NCI-H146 (cell line): ENCODE measurements at regions not wholly inside any gene's neighbourhood (a gene's known extent, or its start where the extent isn't known, plus 50 kb on each side); places are given as distances from the start of the nearest gene placed in this dataset.

Experiments
- DNase-seq: peaks from one replicate; lab custom pipeline; 2025; lab: John Stamatoyannopoulos, UW

DNA sequence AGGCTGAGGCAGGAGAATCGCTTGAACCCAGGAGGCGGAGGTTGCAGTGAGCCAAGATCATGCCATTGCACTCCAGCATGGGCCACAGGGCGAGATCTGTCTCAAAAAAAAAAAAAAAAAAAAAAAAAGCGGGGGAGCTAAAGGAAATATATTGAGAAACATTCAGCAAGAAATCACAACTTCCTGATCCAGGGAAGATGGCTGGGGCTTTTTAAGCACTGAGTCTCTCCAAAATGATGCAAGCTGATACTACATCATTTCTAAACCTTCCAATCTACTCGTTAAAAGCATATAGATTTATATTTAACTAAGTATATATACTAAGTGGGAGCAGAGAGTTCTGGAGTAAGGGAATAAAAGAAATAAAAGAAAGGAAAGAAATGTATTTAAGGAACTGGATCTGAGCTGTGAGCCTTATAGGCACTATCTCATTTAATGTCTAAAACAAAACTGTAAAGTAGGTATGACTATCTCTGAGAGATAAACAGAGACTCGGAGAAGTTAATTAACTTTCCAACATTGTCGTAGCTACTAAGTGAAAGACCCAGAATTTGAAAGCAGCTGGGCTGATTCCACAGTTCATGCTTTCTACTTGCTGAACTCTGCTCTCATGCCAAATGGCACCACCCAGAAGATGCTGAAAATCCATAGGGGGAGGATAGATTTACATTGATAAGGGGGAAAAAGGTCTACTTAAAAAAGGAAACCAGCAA is 215.0 kb upstream of the MARCKS start:
- no peak for DNase-seq

DNA sequence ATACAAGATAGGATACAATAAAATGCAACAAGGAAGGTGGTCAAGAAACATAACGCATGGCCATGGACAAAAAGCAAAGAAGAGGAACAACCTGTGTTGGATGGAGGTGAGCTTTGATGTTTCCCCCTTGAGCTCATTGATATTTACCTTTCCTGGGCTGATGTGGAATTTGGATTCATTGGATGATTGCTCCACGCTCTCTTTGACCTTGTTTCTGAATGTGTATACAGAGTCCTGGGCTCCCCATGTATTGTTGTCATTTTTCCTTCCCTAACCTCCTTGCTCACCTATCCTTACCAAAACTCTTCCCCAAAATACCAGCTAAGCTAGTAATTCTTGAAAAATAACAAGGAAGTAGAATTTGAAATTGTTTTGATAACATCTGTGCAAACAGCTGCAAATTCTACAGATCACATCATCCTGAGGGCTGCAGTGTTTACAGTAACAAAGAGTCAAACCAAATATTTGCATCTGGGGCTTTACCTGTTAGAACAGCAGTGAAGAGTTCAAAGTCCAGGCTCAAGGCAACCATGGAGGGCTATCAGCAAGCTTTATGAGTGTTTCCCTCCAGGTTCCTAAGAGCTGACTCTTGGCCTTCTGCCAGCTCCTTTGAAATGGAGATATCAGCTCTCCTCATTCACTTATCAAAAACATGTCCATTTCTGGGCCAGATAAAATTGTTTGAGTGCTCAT is 214.3 kb upstream of the MARCKS start:
- DNase-seq = peak; percentile 98

DNA sequence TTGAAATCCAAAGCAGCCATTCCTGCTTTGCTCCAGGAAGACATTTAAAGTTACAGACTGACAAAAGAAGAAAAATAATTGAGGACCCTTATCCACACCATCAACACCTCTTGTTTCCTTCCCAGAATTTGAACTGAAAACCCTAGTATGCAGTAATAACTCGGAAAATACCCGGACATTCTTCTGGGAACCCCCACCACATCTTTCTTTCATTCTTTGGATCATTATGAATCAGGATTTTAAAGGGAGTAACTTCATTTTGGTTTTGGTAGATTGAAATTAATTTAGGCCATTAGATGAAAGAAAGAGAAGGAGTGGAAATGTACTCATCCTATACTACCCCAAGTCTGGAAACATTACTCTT is 213.8 kb upstream of the MARCKS start:
- no peak for DNase-seq

DNA sequence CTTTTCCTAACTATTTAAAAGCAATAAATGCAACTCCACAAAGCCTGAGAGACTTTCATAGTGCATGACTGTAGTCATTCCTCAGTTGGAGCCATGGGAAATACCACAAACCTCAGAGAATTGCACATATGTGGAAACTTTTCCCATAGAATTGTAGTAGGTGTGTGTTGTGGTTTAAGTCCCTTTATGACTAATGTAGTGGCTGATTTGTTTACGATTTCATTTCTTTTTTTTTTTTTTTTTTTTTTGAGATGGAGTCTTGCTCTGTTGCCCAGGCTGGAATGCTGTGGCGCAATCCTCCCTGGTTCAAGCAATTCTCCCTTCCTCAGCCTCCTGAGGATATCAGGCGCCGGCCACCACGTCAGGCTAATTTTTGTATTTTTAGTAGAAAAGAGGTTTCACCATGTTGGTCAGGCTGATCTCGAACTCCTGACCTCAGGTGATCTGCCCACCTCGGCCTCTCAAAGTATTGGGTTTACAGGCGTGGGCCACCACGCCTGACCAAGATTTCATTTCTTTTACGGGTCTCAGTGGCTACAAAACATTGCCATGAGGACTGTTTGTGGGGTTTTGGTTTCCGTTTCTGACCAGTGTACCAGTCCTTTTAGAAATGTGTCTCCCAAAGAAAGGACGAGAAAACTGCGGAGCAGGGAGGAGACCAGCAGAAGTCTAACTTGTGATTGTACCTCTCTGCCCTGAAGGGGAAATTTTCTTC is 212.1 kb upstream of the MARCKS start:
- no peak for DNase-seq

DNA sequence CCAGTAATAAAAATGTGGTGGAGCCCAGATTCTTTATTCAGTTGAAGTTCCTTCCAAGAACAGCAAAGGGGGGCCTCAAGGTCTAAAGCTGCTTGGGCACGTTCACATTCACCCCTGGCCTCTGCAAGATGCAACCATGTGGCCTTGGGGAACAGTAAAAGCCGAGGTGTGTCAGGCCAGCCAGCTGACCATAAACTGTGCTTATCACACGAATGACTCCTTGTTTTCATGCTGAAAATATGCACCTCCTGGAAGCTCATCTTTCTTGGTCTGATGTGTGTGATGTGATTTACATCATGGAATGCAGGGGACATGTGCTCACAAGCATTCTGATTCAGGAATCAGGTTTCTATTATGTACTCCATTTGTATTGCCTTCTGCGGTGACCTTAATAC is 211.6 kb upstream of the MARCKS start:
- DNase-seq = no peak

DNA sequence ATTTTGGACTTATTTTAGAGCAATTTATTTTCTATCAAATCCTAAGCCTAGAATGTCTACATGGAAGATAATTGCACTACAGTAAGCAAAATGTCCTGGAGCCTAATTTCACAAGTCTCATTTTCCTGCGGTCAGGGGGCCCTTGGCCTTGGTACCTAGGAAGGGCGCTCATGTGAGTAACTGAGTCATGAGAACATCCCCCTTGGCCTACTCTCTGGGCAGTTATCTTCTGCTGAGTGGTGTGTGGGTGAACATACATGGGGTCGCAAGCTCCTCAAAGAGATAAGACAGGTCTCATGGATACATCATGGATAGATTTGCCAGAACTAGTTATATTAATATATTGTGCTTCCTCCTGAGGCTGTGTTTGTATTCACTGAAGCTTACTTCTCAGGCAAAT is 211.2 kb upstream of the MARCKS start:
- DNase-seq = no peak

DNA sequence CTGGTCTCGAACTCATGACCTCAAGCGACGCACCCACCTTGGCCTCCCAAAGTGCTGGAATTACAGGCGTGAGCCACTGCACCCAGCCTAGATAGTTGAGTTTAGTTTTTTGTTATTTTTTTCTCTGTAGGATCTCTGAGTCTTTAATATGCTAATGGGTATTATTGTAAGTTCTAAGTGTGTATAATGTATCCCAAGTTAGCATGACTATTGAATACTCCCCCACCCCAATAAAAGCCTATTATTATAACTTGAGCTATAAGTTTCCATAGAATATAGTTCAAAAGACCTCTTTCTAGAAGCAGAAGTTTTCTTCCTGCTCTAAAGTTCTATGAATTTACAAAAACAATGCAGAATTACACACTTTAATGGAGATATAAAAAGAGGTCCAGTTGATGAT is 210.4 kb upstream of the MARCKS start:
- no peak for DNase-seq

DNA sequence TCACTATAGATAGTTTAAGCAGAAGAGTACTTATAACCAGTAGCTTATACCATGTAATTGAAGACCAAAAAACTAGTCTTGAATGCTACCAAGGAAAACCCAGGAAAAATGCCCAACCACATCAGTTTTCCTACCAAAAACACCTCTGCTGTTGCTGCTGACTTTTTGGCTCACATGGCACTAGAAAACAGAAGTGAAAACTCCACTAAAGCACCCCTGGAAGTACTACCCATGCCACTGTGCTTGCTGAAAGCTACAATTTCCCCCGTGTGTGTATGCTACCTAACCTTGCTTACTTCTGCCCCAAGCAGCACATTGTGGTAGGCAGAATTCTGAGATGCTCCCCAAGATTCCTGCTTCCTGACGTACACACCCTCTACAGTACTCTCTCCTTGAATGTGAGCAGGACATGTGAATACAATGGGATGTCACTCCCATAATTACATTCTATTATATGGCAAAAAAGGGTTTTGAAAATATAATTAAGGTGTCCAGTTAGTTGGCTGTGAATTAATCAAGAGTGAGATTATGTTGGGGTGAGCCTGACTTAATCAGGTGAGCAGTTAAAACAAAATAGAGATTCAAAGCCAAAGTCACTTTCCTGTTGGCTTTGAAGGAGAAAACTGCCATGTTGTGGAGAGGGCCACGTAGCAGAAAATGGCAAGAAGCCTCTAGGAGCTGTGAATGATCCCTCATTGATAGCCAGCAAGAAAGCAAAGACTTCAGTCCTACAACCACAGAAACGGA is 209.8 kb upstream of the MARCKS start:
- no peak for DNase-seq

DNA sequence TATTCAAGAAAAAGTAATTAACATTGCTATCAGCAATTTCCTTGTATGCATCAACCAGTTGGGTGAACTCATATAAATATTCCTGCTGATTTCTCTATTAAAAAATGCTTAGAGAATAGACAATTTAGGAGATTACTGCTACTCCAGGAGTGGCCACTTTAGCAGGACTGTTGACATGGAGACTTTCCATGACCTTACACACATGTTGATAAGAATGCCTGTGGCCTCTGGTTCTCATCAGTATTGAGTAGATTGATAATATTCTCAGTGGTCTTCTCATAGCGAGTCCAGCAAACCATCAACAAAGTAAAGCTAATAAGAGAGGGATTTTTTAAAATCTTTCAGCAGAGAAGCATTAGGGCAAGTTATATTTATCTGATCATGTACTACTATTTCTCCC is 208.4 kb upstream of the MARCKS start:
- no peak for DNase-seq

DNA sequence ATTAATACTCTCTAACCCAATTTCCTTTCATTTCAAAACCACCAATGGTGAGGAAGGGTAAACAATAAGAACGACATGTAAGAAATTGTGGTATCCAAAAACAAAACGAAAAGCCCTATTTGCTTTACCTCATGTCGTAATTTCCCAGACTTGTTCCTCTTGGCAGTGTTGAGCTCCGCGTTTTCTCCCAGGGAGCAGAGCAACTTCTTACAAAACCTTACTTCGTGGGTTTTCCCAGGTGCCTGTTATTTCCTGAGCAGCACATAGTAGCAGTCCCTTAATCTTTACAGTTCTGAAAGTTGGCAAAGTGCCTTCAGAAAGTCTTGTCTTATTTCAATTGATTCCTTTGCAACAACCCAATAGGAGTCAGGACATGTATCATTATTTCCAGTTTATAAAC is 207.9 kb upstream of the MARCKS start:
- DNase-seq = no peak

DNA sequence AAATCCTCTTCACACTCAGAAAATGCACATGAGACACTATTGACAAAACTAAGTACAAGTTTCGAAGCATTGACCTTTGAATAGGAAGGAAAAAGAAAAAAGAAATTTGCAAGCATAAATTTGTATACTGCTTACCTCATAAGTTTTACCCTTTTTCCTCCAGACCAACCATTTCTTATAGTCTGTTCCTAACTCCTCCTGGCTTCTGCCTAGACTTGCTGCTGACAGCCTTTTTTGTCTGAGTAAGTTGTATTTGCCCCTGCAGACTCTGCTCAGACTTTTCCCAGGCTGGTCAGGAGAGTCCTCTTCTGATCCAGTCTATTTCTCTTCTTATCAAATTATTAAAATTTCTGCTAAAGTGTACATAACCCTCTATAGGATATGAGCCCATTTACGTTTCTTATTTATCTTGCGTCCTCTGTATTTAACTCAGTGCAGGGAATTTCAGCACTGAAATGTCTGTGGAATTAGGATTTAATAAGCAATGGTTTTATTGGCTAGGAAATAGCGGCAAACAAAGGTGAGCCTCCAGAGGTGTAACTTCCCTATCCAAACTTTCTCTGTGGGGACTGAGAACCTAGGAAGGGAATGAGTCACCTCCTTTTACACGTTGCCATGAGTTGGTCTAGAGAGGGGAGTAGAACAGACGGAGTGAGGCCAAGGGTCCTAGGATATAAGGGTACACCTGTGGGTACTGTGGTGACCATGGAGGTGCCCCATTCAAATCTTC is 207.1 kb upstream of the MARCKS start:
- DNase-seq = no peak

DNA sequence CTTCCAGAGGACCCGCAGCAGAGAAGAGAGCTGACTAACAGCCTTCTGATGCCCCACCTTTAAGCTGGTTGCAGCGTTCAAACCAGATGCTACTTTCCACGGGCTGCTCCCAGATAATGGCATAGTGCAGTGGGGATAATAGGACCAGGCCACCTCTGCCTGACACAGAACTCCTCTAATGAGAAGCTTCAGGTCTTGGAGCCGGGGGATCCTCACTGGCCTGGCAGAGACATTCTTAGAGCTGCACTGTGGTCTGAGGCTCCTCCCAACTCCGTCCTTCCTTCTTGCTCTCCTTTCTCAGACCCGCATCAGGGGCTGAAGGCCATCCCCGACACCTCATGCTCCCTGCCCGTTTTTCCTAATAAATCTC is 206.6 kb upstream of the MARCKS start:
- no peak for DNase-seq

DNA sequence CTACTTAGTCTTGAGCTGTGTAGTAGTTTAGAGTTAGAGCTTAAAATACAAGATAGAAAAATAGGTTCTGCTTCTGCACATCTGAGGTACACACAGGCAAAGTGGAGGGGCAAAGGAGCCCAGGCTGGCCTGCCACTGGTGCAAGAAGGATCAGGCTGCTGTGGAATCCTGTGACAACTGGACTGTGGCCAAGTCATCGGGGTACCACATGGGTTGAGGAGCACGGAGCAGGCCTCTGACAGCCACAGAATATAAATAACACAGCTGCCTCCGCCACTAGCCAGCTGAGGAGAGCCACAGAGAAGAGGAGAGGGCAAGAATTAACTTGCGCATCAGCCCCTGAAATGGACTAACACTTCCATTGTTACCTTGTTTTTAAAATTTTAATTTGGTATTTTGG is 206.0 kb upstream of the MARCKS start:
- DNase-seq = no peak

DNA sequence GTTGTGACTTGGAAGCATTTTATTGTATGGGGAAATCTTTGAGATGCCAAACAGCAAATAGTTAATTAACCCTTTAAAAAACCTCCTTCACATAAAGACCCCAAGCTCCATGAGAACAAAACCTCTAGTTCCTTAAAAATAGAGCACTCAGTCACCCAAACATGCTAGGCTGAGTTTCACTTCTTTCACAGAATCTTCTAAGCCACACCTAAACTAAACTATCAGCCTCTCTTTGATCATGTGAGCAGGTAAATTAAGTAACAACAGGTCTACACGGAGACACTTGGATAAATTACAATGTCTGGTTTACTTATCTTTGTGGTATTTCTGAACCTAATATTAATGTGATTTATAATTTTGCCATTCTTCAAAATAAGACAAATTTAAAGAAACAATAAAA is 205.2 kb upstream of the MARCKS start:
- DNase-seq = no peak

DNA sequence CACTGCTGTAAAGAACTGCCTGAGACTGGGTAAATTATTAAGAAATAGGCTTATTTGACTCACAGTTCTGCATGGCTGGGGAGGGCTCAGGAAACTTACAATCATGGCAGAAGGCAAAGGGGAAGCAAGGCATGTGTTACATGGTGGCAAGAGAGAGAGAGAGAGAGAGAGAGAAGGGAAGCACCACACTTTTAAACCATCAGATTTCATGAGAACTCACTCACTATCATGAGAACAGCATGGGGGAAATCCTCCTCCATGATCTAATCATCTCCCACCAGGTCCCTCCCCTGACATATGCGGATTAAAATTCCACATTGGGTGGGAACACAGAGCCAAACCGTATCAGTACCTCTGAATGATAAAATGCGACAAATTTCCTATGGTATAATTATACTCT is 203.9 kb upstream of the MARCKS start:
- DNase-seq = no peak

DNA sequence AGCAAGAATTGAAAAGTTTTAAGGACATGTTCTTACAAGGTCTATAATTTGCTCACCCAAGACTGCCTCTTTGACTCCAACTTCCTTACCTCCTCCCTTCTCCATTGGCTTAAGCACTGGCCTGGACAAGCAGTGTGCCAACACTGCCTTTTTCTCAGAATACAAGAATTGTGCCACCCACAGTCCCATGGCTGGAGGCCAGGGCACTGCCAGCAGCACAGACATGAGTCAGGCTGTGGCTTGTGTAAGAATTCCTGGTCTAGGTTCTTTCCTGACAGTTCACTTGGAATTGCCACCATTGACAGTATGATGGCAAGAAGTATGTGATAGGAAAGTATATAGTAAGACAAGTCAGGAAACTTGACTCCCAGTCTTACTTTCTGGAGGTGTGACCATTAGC is 202.7 kb upstream of the MARCKS start:
- DNase-seq = no peak

DNA sequence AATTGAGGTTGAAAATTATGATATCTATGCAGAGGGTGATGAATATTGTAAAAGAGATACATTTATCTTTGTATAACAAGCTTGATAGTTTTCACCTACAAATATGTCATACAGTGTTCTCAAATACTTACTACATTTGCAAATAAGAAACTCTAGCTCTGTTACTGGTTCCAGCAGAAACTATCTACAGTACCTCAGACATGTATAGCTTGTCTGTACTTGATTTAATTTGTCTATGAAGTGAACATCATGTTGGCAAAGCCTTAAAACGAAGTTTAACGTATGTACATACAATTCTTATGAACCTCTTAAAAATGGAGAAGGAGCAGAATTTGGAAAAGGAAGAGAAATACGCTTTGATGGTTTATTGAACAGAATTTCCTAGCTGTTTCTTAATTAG is 201.4 kb upstream of the MARCKS start:
- DNase-seq = no peak

DNA sequence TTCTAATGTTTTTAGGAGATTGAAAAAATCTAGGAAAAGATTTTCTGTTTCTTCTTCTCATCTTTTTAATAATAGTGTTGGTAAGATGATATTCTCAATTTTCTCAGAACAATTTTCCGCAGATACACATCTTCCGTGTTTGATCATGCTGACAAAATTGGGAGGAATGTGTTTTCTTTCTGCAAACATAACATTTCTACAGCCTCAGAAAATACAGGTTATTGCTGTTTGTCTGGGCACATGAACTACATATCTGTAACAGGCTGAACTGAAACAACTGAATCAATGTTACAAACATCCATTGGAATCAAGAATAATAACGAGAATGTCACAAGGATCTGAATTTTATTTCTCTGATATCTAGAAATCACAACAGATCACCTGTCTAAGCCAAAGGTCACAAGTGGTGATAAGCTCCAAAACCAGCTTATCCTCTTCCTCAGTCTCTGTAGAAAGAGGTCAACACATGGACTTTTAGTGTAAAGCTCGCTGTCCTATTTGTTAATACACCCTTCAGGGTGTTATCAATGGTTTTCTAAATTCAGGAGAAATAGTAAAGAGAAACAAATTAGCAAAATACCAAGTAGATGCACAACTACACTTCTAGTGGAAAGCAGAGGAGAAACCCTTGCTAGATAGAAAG is 197.3 kb upstream of the MARCKS start:
- DNase-seq = no peak

DNA sequence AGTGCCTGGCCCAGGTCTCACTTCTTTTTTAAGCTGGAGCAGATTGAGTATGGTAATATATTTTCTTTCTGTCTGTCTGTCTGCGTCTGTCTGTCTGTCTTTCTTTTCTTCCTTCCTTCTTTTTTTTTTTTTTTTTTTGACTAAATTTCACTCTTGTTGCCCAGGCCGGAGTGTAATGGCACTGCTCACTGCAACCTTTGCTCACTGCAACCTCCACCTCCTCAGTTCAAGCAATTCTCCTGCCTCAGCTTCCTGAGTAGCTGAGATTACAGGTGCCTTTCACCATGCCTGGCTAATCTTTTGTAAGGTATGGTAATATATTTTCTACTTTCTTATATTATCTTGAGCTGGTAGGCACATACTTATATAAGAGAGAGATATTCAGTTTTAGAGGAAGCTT is 196.3 kb upstream of the MARCKS start:
- no peak for DNase-seq

DNA sequence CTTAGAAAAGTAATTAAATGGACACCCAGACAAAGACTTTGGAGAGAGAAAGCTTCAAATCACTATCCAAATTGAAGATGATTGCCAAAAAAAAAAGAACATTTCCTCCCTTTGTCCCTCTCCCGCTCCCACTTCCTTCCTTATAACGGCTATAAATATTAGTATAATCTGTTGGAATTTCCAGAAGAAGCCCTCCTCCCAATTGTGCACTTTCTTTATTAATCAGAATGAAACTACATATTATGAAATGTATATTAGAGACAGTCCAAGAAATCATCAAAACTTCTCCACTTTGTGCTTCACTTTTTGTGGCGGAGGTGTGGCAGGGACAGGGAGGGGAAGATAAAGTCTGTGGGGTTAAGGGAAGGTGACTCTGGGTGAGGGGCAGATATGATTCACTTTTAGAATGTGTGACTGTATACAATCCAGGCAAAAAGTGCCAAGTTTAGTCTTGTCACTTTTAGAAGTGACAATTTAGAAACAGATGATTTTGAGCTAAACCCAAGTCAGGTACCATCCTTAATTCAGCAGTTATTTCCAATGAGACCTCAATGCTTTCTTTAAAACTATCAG is 195.0 kb upstream of the MARCKS start:
- no peak for DNase-seq

DNA sequence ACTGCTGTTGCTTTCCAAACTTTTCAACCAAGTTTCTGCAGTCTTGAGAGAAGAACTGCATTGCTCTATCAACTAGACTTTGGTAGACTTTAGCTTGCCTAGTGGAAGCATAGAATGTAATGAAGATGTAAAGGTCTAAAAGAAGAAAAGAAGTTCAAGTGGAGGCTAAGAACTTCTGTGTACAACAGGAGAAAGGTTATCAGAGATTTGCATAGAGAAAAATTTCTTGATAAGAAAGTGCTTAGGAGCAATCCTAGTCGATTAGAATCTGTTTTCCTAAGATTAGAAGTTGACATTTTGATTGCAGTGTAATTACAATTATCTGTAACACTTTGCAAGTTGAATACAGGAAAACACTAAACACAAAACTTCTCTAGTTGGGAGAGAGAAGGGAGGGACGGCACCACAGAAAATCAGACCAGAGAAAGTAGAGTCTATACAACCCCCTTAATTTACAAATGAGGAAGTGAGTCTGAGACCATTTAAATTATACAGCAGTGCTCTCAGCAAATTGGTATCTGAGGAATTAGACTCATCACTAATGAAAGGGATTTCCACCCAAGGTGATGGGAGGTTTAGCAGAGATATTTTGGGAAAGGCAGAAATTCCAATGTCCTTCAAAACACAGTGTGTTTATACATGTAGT is 194.3 kb upstream of the MARCKS start:
- no peak for DNase-seq
